ENCODE measurements at regions not wholly inside any gene's neighbourhood (a gene's known extent, or its start where the extent isn't known, plus 50 kb on each side); places are given as distances from the start of the nearest gene placed in this dataset.

DNA sequence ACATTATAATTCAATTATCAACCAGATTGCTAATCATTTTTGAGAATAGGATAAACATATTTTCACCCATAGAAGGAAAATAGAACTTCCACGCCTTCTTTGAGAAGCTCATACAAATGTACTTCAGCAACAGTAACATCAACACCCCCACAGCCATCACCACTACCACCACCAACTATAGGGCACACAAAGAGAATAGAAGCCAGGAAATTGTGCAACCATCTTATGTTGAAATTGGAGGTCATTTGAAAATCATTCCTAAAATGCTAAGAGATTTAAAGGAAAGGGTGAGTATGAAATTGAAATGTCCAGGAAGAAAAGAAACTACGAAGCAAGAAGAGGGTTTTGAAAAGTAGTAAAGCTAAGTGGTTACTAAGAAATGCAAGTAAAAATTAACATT is 563.4 kb downstream of the ZNF804A start:
- TF ChIP-seq, protein P1, sequence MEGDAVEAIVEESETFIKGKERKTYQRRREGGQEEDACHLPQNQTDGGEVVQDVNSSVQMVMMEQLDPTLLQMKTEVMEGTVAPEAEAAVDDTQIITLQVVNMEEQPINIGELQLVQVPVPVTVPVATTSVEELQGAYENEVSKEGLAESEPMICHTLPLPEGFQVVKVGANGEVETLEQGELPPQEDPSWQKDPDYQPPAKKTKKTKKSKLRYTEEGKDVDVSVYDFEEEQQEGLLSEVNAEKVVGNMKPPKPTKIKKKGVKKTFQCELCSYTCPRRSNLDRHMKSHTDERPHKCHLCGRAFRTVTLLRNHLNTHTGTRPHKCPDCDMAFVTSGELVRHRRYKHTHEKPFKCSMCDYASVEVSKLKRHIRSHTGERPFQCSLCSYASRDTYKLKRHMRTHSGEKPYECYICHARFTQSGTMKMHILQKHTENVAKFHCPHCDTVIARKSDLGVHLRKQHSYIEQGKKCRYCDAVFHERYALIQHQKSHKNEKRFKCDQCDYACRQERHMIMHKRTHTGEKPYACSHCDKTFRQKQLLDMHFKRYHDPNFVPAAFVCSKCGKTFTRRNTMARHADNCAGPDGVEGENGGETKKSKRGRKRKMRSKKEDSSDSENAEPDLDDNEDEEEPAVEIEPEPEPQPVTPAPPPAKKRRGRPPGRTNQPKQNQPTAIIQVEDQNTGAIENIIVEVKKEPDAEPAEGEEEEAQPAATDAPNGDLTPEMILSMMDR (IDR thresholded peaks at IDR 0.05; ENCODE audit: insufficient read depth, low read length, missing control alignments), result no peak
- H3K4me3 ChIP-seq (ENCODE audit: low read depth, low read length), result no peak overlapping the region
- ChIA-PET POLR2A (no interaction called here), CTCF (no interaction called here)
- DNase-seq (ENCODE audit: low read depth, low spot score), result no peak

DNA sequence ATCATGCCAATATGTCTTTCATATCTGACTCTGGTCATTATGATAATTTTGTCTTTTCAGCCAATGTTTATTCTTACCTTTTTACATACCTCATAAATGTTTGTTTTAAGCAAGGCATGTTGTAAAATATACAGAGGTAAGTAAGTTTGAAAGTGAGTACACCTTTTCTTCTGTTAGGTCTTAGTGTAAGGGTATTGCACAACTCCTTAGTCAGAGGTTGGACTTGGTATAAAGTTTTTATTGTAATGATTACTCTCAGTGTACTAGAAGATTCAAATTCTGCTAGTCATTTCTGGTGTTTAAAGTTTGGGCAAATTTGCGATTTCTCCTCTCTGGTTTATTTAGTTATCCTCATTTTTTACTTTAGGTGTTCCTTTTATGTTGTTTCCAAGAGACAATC is 564.3 kb upstream of the FSIP2 start:
- ChIA-PET CTCF (no interaction called here), POLR2A (no interaction called here)
- DNase-seq (ENCODE audit: low read depth, low spot score), result no peak
- H3K4me3 ChIP-seq (ENCODE audit: low read depth, low read length), result no peak overlapping the region
- TF ChIP-seq, protein P1 (IDR thresholded peaks at IDR 0.05; ENCODE audit: insufficient read depth, low read length, missing control alignments), result no peak

DNA sequence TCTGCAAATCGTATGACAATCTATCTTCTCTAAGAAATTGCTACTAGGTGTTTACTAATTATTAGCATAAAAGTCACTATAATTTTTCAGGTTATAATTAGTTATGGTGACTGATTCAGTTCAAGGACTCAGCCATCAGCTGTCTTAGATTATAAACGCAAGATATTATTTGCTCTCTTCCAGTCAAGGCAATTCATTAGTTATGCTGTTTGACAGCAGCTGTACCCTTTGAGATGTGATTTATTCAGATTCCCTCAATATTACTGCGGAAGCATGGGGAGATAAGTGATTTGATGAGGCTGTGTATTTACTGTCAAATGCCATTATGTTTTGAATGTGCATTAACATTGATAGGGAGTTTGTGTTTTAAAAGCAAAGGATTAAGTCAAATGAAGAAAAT is 558.9 kb upstream of the FSIP2 start:
- CTCF ChIA-PET, result no interaction called here

DNA sequence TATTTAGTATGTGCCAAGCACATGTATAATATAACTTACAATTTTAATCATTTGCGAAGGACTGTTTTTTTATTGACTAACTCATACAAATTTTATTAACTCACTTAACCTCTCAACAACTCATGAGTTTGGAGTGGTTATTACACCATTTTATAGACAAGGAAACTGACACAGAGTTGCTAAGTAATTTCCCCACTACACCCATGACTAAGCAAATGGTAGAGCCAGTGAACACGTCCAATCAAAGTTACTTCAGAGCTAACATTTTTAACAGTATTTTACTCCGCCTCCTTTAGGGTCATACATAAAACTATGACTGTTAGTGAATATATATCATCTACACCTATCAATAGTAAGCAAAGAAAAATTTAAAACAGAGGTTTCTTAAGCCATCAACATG is 556.7 kb upstream of the FSIP2 start:
- H3K4me3 ChIP-seq (ENCODE audit: low read depth, low read length), result no peak overlapping the region
- TF ChIP-seq, protein P1 (IDR thresholded peaks at IDR 0.05; ENCODE audit: insufficient read depth, low read length, missing control alignments), result no peak
- no peak for DNase-seq (ENCODE audit: low read depth, low spot score)
- POLR2A ChIA-PET, result no interaction called here
- CTCF ChIA-PET, result no interaction called here

More for the DNA sequence above, 558.9 kb upstream of the FSIP2 start:
- POLR2A ChIA-PET, result no interaction called here
- no peak for DNase-seq (ENCODE audit: low read depth, low spot score)
- H3K4me3 ChIP-seq (ENCODE audit: low read depth, low read length), result no peak overlapping the region
- TF ChIP-seq, protein P1 (IDR thresholded peaks at IDR 0.05; ENCODE audit: insufficient read depth, low read length, missing control alignments), result no peak

DNA sequence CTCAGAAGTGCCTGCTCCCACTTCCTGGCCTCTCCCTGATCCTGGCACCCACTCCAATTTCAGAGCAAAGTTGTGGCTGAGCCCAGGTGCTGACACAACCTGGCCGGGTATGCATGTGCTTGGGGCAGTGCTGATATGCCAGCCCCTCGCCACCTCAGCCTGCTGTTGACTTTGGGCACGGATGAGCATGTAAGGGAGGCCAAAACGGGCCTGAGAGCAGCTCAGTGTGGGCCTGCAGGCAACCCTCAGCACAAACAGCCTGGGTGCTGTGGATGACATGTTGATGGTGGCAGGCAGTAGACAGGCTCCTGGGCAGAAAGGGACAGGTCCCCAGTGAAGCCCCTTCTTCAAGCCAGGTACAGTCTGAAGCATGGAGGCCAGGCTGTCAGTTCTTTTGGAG is 553.6 kb upstream of the FSIP2 start:
- POLR2A ChIA-PET, result no interaction called here
- TF ChIP-seq, protein P1 (IDR thresholded peaks at IDR 0.05; ENCODE audit: insufficient read depth, low read length, missing control alignments), result no peak
- no peak overlapping the region for H3K4me3 ChIP-seq (ENCODE audit: low read depth, low read length)
- CTCF ChIA-PET, result no interaction called here
- no peak for DNase-seq (ENCODE audit: low read depth, low spot score)

DNA sequence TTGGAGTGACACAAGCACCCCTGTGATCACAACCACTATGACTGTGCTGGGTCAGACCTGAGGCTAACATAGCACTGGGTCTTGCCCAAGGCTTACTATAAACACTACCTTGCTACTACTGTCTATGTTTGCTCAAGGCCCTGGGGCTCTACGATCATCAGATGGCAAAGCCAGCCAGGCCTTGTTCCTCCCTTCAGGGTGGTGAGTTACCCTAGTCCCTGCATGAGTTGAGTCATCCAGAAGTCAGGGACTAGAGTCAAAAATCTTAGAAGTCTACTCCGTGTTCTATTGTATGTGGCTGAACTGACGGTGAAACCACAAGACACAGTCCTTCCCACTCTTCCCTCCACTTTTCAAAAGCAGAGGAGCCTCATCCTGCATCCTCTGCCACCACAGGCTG is 551.2 kb upstream of the FSIP2 start:
- no peak overlapping the region for H3K4me3 ChIP-seq (ENCODE audit: low read depth, low read length)
- CTCF ChIA-PET, result no interaction called here
- no peak for DNase-seq (ENCODE audit: low read depth, low spot score)
- POLR2A ChIA-PET, result no interaction called here
- TF ChIP-seq, protein P1 (IDR thresholded peaks at IDR 0.05; ENCODE audit: insufficient read depth, low read length, missing control alignments), result no peak

Data from AG04449 (cell line).